ENCODE measurements at regions not wholly inside any gene's neighbourhood (a gene's known extent, or its start where the extent isn't known, plus 50 kb on each side); places are given as distances from the start of the nearest gene placed in this dataset.

- H3K36me3 ChIP-seq (ENCODE audit: insufficient read depth, low read length): no peaks in the 10 kb centered on the region
- ChIA-PET POLR2A (no interaction called here), CTCF (no interaction called here)
- H3K4me1 ChIP-seq (ENCODE audit: insufficient read depth, low read length): no peaks in the 10 kb centered on the region
- no peak overlapping the region for H3K27ac ChIP-seq (ENCODE audit: low read depth in 1 of 2, low read length in 2 of 2)
- DNase-seq (no peak), ATAC-seq (ENCODE audit: poor library complexity) (no peak)
- intact Hi-C loops (cut with DNase I, micrococcal nuclease): no loop called here
- H3K9me3 Mint-ChIP-seq: no peaks in the 10 kb centered on the region
- no peak for TF ChIP-seq CTCF (IDR thresholded peaks at IDR 0.05)
- no peak overlapping the region for H3K4me3 Mint-ChIP-seq
- no peaks in the 10 kb centered on the region for H3K27me3 Mint-ChIP-seq
- H3K36me3 Mint-ChIP-seq (ENCODE audit: low read depth): no peaks in the 10 kb centered on the region
- H3K4me3 ChIP-seq (ENCODE audit: low read length): no peak overlapping the region
- H3K27ac Mint-ChIP-seq: no peak overlapping the region
- no peaks in the 10 kb centered on the region for H3K9me3 ChIP-seq (ENCODE audit: control insufficient read depth in 1 of 2, insufficient read depth in 1 of 2, low read length in 2 of 2)
- H3K27me3 ChIP-seq (ENCODE audit: control insufficient read depth in 1 of 2, insufficient read depth in 2 of 2, low read length in 2 of 2): no peaks in the 10 kb centered on the region
- H3K4me1 Mint-ChIP-seq (ENCODE audit: low read depth): no peaks in the 10 kb centered on the region
Observed at GRCh38 chrX:147550217-147550616, 361.5 kb upstream of the FMR1 start.

- TF ChIP-seq CTCF (IDR thresholded peaks at IDR 0.05): no peak
- no peaks in the 10 kb centered on the region for H3K4me1 Mint-ChIP-seq (ENCODE audit: low read depth)
- no peak for DNase-seq
- H3K36me3 Mint-ChIP-seq (ENCODE audit: low read depth): no peaks in the 10 kb centered on the region
- Histone ChIP-seq H3K27me3 (ENCODE audit: control insufficient read depth in 1 of 2, insufficient read depth in 2 of 2, low read length in 2 of 2) (no peaks in the 10 kb centered on the region), H3K9me3 (ENCODE audit: control insufficient read depth in 1 of 2, insufficient read depth in 1 of 2, low read length in 2 of 2) (no peaks in the 10 kb centered on the region), H3K4me1 (ENCODE audit: insufficient read depth, low read length) (no peaks in the 10 kb centered on the region), H3K36me3 (ENCODE audit: insufficient read depth, low read length) (no peaks in the 10 kb centered on the region), H3K4me3 (ENCODE audit: low read length) (no peak overlapping the region), H3K27ac (ENCODE audit: low read depth in 1 of 2, low read length in 2 of 2) (no peak overlapping the region)
- no peak overlapping the region for H3K4me3 Mint-ChIP-seq
- POLR2A ChIA-PET: no interaction called here
- CTCF ChIA-PET: no interaction called here
- no peaks in the 10 kb centered on the region for H3K9me3 Mint-ChIP-seq
- intact Hi-C loops (cut with DNase I, micrococcal nuclease): no loop called here
- no peak overlapping the region for H3K27ac Mint-ChIP-seq
- ATAC-seq (ENCODE audit: poor library complexity): no peak
- H3K27me3 Mint-ChIP-seq: no peaks in the 10 kb centered on the region
Observed at GRCh38 chrX:147559191-147559590, 352.5 kb upstream of the FMR1 start.

GRCh38 chrX:147565237-147565636 lies 346.5 kb upstream of the FMR1 start:
- no peaks in the 10 kb centered on the region for H3K36me3 Mint-ChIP-seq (ENCODE audit: low read depth)
- no peak overlapping the region for H3K27ac Mint-ChIP-seq
- no peaks in the 10 kb centered on the region for H3K4me1 ChIP-seq (ENCODE audit: insufficient read depth, low read length)

More at GRCh38 chrX:147565237-147565636, 346.5 kb upstream of the FMR1 start:
- ATAC-seq (ENCODE audit: poor library complexity) (no peak), DNase-seq (no peak)
- no peak for TF ChIP-seq CTCF (IDR thresholded peaks at IDR 0.05)
- Mint-ChIP-seq H3K4me3 (no peak overlapping the region), H3K4me1 (ENCODE audit: low read depth) (no peaks in the 10 kb centered on the region), H3K27me3 (no peaks in the 10 kb centered on the region), H3K9me3 (no peaks in the 10 kb centered on the region)
- H3K27ac ChIP-seq (ENCODE audit: low read depth in 1 of 2, low read length in 2 of 2): no peak overlapping the region
- ChIA-PET CTCF (no interaction called here), POLR2A (no interaction called here)
- H3K36me3 ChIP-seq (ENCODE audit: insufficient read depth, low read length): no peaks in the 10 kb centered on the region
- no peaks in the 10 kb centered on the region for H3K9me3 ChIP-seq (ENCODE audit: control insufficient read depth in 1 of 2, insufficient read depth in 1 of 2, low read length in 2 of 2)
- intact Hi-C loops (cut with DNase I, micrococcal nuclease): no loop called here
- H3K4me3 ChIP-seq (ENCODE audit: low read length): no peak overlapping the region
- no peaks in the 10 kb centered on the region for H3K27me3 ChIP-seq (ENCODE audit: control insufficient read depth in 1 of 2, insufficient read depth in 2 of 2, low read length in 2 of 2)
